ENCODE measurements at regions not wholly inside any gene's neighbourhood (a gene's known extent, or its start where the extent isn't known, plus 50 kb on each side); places are given as distances from the start of the nearest gene placed in this dataset.
A peak's percentile ranks its signal among the peaks of the same experiment; 100 is the strongest.

GRCh38 chr1:229064320-229065168, 206.4 kb upstream of the RAB4A start:
- ATAC-seq (peak; percentile 91), DNase-seq (ENCODE audit: low spot score) (peak; percentile 99), FAIRE-seq (peak; percentile 96)
- intact Hi-C loops (cut with micrococcal nuclease; ENCODE audit: unreplicated experiment): loop anchor here (1.0 to 10.0 kb wide), 6 partner anchors 42 to 327 kb away; partner anchors contain the start of gene RHOU
- peaks cover 89% of the 10 kb centered on the region for H3K4me1 ChIP-seq (ENCODE audit: insufficient read depth, low read length)
- in situ Hi-C loops (cut with HindIII; ENCODE audit: extremely low pct_ligation_motif_present, low pct_unique_long_range_greater_than_20kb): no loop called here
- H3K27me3 ChIP-seq (ENCODE audit: control insufficient read depth in 1 of 2, insufficient read depth in 2 of 2, low read length in 2 of 2): no peaks in the 10 kb centered on the region
- no peaks in the 10 kb centered on the region for H3K9me3 ChIP-seq (ENCODE audit: low read length)
- H3K79me2 ChIP-seq (ENCODE audit: insufficient read depth, low read length): no peaks in the 10 kb centered on the region
- BruUV-seq (replicated peaks): no TSS peak
- H3K9ac ChIP-seq (ENCODE audit: insufficient read depth, low read depth, low read length): no peak overlapping the region
- ChIA-PET CTCF (ENCODE audit: low intra/inter-chr PET ratio, low total read pairs) (no interaction called here), POLR2A (no interaction called here)
- H3K4me2 ChIP-seq (ENCODE audit: low read depth, low read length): peak overlapping the region; percentile 35
- no peak overlapping the region for H2AFZ ChIP-seq (ENCODE audit: low read length)
- no peaks in the 10 kb centered on the region for H4K20me1 ChIP-seq (ENCODE audit: insufficient read depth, low read length)
- no peaks in the 10 kb centered on the region for H3K36me3 ChIP-seq (replicated peaks in 1 of 2; ENCODE audit: control insufficient read depth in 1 of 2, insufficient read depth in 2 of 2, low read length in 2 of 2)
- WGBS (ENCODE audit: low lambda C conversion rate): 43% methylated on average over 9 of the region's 12 CpGs
- peak overlapping the region; percentile 56 for H3K27ac ChIP-seq (ENCODE audit: extremely low read length, insufficient read depth, low read length)
- no peak overlapping the region; a peak in 1 of 6 replicates for H3K4me3 ChIP-seq (replicated peaks in 1 of 3; ENCODE audit: insufficient read depth in 1 of 3, low read depth in 2 of 3, low read length in 3 of 3)
- TF ChIP-seq, protein P1, sequence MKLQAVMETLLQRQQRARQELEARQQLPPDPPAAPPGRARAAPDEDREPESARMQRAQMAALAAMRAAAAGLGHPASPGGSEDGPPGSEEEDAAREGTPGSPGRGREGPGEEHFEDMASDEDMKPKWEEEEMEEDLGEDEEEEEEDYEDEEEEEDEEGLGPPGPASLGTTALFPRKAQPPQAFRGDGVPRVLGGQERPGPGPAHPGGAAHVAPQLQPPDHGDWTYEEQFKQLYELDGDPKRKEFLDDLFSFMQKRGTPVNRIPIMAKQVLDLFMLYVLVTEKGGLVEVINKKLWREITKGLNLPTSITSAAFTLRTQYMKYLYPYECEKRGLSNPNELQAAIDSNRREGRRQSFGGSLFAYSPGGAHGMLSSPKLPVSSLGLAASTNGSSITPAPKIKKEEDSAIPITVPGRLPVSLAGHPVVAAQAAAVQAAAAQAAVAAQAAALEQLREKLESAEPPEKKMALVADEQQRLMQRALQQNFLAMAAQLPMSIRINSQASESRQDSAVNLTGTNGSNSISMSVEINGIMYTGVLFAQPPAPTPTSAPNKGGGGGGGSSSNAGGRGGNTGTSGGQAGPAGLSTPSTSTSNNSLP (IDR thresholded peaks at IDR 0.05; ENCODE audit: low read depth, low read length): peak; percentile 81
- TF ChIP-seq KDM1A (CRISPR knock-in tag; IDR thresholded peaks at IDR 0.05): no peak
- TF ChIP-seq GATAD1 (CRISPR knock-in tag; IDR thresholded peaks at IDR 0.05): no peak
- peak; percentile 93 for TF ChIP-seq NCOR1 (IDR thresholded peaks at IDR 0.05; ENCODE audit: borderline replicate concordance, low read length)
- peak; percentile 79 for TF ChIP-seq SOX13 (IDR thresholded peaks at IDR 0.05)
- peak in 1 of 2 experiments; percentile 99; a peak in 2 of 4 replicates for TF ChIP-seq SOX13 (CRISPR knock-in tag; conservative IDR thresholded peaks at IDR 0.05 in 1 of 2, IDR thresholded peaks at IDR 0.05 in 1 of 2)
- TF ChIP-seq GLI4 (CRISPR knock-in tag; IDR thresholded peaks at IDR 0.05; ENCODE audit: borderline replicate concordance): no peak
- TF ChIP-seq HNF4G (IDR thresholded peaks at IDR 0.05; ENCODE audit: borderline replicate concordance, low read depth, low read length): peak; percentile 42; the same call in 1 of the 2 replicates
- TF ChIP-seq HNF4G (CRISPR knock-in tag; IDR thresholded peaks at IDR 0.05; ENCODE audit: borderline replicate concordance, low read depth): peak; percentile 40; the same call in 1 of the 2 replicates
- TF ChIP-seq, protein P2, sequence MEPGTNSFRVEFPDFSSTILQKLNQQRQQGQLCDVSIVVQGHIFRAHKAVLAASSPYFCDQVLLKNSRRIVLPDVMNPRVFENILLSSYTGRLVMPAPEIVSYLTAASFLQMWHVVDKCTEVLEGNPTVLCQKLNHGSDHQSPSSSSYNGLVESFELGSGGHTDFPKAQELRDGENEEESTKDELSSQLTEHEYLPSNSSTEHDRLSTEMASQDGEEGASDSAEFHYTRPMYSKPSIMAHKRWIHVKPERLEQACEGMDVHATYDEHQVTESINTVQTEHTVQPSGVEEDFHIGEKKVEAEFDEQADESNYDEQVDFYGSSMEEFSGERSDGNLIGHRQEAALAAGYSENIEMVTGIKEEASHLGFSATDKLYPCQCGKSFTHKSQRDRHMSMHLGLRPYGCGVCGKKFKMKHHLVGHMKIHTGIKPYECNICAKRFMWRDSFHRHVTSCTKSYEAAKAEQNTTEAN (CRISPR knock-in tag; conservative IDR thresholded peaks at IDR 0.05): 0 out of 2 replicates have a peak, but pooled peaks have one; percentile 65
- no peak for TF ChIP-seq ZNF510 (CRISPR knock-in tag; IDR thresholded peaks at IDR 0.05; ENCODE audit: low read depth)
- TF ChIP-seq NR2F6 (IDR thresholded peaks at IDR 0.05): peak; percentile 98
- TF ChIP-seq NR2F6 (CRISPR knock-in tag; IDR thresholded peaks at IDR 0.05): peak; percentile 98
- peak; percentile 48 for TF ChIP-seq STAG1 (CRISPR knock-in tag; IDR thresholded peaks at IDR 0.05)
- no peak for TF ChIP-seq AFF4 (CRISPR knock-in tag; IDR thresholded peaks at IDR 0.05)
- TF ChIP-seq ZNF30 (CRISPR knock-in tag; IDR thresholded peaks at IDR 0.05): no peak

All from HepG2 (cell line).